OCI-LY7 (cell line): ENCODE measurements at regions not wholly inside any gene's neighbourhood (a gene's known extent, or its start where the extent isn't known, plus 50 kb on each side); places are given as distances from the start of the nearest gene placed in this dataset.

ENCODE experiments used
- BruUV-seq: library from RNA; stranded (reverse); fragments of 400-500 nt; replicated peaks from 2 replicates; lab custom pipeline; 2021; lab: Mats Ljungman, UMichigan
- CTCF ChIA-PET: fragments of 300-600 bp; sonication (Branson Sonifier 250); formaldehyde crosslinking; loops from one replicate; lab custom pipeline; 2022; ENCODE audit warnings: antibody characterized with exemption; ENCODE audit not compliant: unreplicated experiment; lab: Charles Lee
- POLR2A ChIA-PET: fragments of 300-600 bp; sonication (Branson Sonifier 250); formaldehyde crosslinking; loops from one replicate; lab custom pipeline; 2022; ENCODE audit warnings: antibody characterized with exemption; lab: Charles Lee
- DNase-seq: peaks from one replicate; pipeline ENCODE4 v3.0.0-alpha.2; 2015; ENCODE audit warnings: low spot score
- H2AFZ ChIP-seq: fragments of 200-600 bp; sonication (generic), shearing (Covaris generic); 2 replicates; pipeline ENCODE4 v1.6.1; 2014; ENCODE audit warnings: mild to moderate bottlenecking, antibody characterized with exemption, low read length, moderate library complexity
- H3K27ac ChIP-seq: fragments of 200-600 bp; sonication (generic); 2 replicates; pipeline ENCODE4 v1.5.1; 2014; ENCODE audit warnings: mixed run types, low read depth, mild to moderate bottlenecking, moderate library complexity, low read length, inconsistent platforms; ENCODE audit not compliant: poor library complexity, severe bottlenecking
- H3K36me3 ChIP-seq: fragments of 200-600 bp; sonication (generic); 2 replicates; pipeline ENCODE4 v1.6.1; 2014; ENCODE audit warnings: mild to moderate bottlenecking, antibody characterized with exemption, low read length, moderate library complexity, mixed read lengths; ENCODE audit not compliant: insufficient read depth
- H3K4me1 ChIP-seq: fragments of 200-600 bp; sonication (generic); 2 replicates; pipeline ENCODE4 v1.5.1; 2014; ENCODE audit warnings: mild to moderate bottlenecking, low read length; ENCODE audit not compliant: insufficient read depth, poor library complexity, severe bottlenecking
- H3K4me2 ChIP-seq: fragments of 200-600 bp; sonication (generic); 2 replicates; pipeline ENCODE4 v1.6.1; 2014; ENCODE audit warnings: mild to moderate bottlenecking, low read length
- H3K4me3 ChIP-seq: fragments of 200-600 bp; sonication (generic); 2 replicates; pipeline ENCODE4 v1.5.1; 2014; ENCODE audit warnings: mild to moderate bottlenecking, low read depth, low read length; ENCODE audit not compliant: poor library complexity, severe bottlenecking
- H3K79me2 ChIP-seq: fragments of 200-600 bp; sonication (generic); 2 replicates; pipeline ENCODE4 v1.6.1; 2016; ENCODE audit warnings: low read depth, mild to moderate bottlenecking, low read length, moderate library complexity, mixed read lengths; ENCODE audit not compliant: insufficient read depth
- H3K9me2 ChIP-seq: fragments of 200-600 bp; sonication (generic); 2 replicates; pipeline ENCODE4 v1.6.1; 2016; ENCODE audit warnings: mild to moderate bottlenecking, low read length, mixed read lengths; ENCODE audit not compliant: insufficient read depth
- H3K9me3 ChIP-seq: fragments of 200-600 bp; sonication (generic); 2 replicates; pipeline ENCODE4 v1.6.1; 2014; ENCODE audit warnings: mild to moderate bottlenecking, mixed run types, low read length, mixed read lengths
- H4K20me1 ChIP-seq: fragments of 200-600 bp; sonication (generic); 2 replicates; pipeline ENCODE4 v1.6.1; 2014; ENCODE audit warnings: mild to moderate bottlenecking, antibody characterized with exemption, low read length, moderate library complexity, mixed read lengths; ENCODE audit not compliant: insufficient read depth
- EZH2phosphoT487 ChIP-seq: fragments of 200-600 bp; sonication (generic); IDR thresholded peaks from 2 replicates; pipeline ENCODE4 v1.6.1; 2018; ENCODE audit warnings: low read depth, borderline replicate concordance, mild to moderate bottlenecking, mixed run types, antibody characterized with exemption, low read length, moderate library complexity, mixed read lengths
- intact Hi-C: fragments of 100-400 bp; cut with micrococcal nuclease; formaldehyde crosslinking; loops from one replicate; pipeline ENCODE4 v1.10.0; 2022; ENCODE audit not compliant: unreplicated experiment
- TF ChIP-seq, protein P1 (sequence below): fragments of 200-600 bp; sonication (generic); conservative IDR thresholded peaks from 2 replicates; pipeline ENCODE4 v1.5.1; 2014; ENCODE audit warnings: mild to moderate bottlenecking, antibody characterized with exemption, low read length, moderate library complexity, mixed read lengths

DNA sequence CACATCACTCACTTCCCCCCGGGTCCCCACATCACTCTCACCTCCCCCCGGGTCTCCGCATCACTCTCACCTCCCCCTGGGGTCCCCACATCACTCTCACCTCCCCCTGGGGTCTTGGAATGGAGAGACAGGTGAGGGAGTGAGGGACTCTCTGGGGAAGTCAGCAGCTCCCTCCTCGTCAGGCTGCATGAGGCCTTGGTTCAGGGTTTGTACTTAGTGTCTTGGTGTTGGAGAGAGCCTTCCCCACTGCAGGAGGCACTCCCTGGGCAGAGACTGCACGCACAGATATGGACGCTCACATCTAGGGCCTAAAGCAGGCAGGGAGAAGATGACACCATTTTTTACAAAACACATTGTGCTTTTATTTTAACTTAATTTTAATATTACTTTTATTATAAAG is 56.5 kb upstream of the IRX4 start:
- BruUV-seq: no TSS peak
- no peaks in the 10 kb centered on the region for H3K9me2 ChIP-seq
- POLR2A ChIA-PET: no interaction called here
- CTCF ChIA-PET: interaction anchor here (0.6 kb wide), 1 partner anchor 241 kb away, joined by 8 read pairs; no protein-coding TSS in a partner anchor
- no peaks in the 10 kb centered on the region for H4K20me1 ChIP-seq
- H2AFZ ChIP-seq: no peak overlapping the region
- H3K9me3 ChIP-seq: no peaks in the 10 kb centered on the region
- TF ChIP-seq EZH2phosphoT487: no peak
- TF ChIP-seq, protein P1, sequence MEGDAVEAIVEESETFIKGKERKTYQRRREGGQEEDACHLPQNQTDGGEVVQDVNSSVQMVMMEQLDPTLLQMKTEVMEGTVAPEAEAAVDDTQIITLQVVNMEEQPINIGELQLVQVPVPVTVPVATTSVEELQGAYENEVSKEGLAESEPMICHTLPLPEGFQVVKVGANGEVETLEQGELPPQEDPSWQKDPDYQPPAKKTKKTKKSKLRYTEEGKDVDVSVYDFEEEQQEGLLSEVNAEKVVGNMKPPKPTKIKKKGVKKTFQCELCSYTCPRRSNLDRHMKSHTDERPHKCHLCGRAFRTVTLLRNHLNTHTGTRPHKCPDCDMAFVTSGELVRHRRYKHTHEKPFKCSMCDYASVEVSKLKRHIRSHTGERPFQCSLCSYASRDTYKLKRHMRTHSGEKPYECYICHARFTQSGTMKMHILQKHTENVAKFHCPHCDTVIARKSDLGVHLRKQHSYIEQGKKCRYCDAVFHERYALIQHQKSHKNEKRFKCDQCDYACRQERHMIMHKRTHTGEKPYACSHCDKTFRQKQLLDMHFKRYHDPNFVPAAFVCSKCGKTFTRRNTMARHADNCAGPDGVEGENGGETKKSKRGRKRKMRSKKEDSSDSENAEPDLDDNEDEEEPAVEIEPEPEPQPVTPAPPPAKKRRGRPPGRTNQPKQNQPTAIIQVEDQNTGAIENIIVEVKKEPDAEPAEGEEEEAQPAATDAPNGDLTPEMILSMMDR: no peak
- H3K4me1 ChIP-seq: no peaks in the 10 kb centered on the region
- H3K4me2 ChIP-seq: no peak overlapping the region
- intact Hi-C loops: no loop called here
- H3K79me2 ChIP-seq: no peaks in the 10 kb centered on the region
- no peak overlapping the region for H3K27ac ChIP-seq
- H3K4me3 ChIP-seq: no peak overlapping the region
- no peak for DNase-seq
- H3K36me3 ChIP-seq: no peaks in the 10 kb centered on the region

DNA sequence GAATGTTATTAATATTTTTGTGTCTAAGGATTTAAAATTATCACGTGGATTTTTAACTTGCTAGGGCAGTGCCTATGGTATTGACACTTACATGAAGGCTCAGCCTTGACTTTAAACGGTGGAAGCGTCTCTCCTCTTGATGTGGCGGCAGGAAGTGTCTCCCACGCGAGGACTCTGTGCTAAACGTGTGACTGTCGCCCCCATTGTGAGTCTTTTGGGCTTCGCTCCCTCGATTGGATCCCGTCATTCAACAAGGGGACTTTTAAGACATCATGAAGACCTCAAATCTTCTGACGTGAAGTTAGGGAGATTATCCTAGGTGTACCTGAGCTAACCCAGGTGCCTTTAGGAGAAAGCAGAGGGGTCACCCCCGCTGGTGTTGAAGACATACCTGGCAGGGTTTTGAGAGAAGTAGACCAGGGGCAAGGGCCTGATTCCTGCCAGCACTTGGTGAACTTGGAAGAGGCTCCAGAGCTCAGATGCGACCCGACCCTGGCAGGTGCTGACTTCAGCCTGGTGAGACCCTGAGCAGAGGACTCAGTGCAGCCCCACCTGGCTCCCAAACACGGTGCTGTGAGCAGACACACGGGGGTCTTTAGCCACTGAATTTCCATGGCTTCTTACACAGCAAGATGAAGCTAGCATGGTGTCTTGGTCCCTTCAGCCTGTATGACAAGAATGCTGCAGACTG is 55.7 kb upstream of the IRX4 start:
- CTCF ChIA-PET: no interaction called here
- POLR2A ChIA-PET: no interaction called here
- Histone ChIP-seq H3K4me1 (no peaks in the 10 kb centered on the region), H3K9me3 (no peaks in the 10 kb centered on the region), H3K9me2 (no peaks in the 10 kb centered on the region), H4K20me1 (no peaks in the 10 kb centered on the region), H3K4me2 (no peak overlapping the region), H3K79me2 (no peaks in the 10 kb centered on the region), H2AFZ (no peak overlapping the region), H3K4me3 (no peak overlapping the region), H3K36me3 (no peaks in the 10 kb centered on the region), H3K27ac (no peak overlapping the region)
- BruUV-seq: no TSS peak
- TF ChIP-seq, protein P1: no peak
- TF ChIP-seq EZH2phosphoT487: no peak
- intact Hi-C loops: no loop called here
- DNase-seq: no peak

DNA sequence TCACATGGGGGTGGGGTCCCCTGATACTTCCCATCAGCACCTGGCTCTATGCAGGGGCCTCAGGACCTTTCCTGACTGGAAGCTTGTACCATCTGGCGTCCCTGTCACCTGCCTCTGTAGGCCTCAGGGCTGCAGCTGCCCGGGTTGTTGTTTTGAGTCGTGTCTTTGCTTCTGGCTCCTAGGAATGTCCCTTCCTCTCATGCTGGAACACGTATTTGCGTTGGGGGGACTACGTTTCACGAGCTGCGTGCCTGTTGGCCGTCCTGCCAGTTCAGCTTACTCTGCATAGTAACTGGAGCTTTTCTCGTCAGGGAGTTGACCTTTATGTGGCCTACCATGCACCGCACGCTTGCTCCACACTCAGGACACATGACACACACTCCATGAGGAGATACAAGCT is 54.9 kb upstream of the IRX4 start:
- ChIA-PET CTCF (no interaction called here), POLR2A (no interaction called here)
- no peak for DNase-seq
- Histone ChIP-seq H3K4me2 (no peak overlapping the region), H3K9me2 (no peaks in the 10 kb centered on the region), H3K4me1 (no peaks in the 10 kb centered on the region), H2AFZ (no peak overlapping the region), H4K20me1 (no peaks in the 10 kb centered on the region), H3K4me3 (no peak overlapping the region), H3K79me2 (no peaks in the 10 kb centered on the region), H3K27ac (no peak overlapping the region), H3K36me3 (no peaks in the 10 kb centered on the region), H3K9me3 (no peaks in the 10 kb centered on the region)
- no TSS peak for BruUV-seq
- TF ChIP-seq, protein P1: no peak
- TF ChIP-seq EZH2phosphoT487: no peak
- intact Hi-C loops: no loop called here
